Tibial nerve (tissue), 4 donors: ENCODE measurements at regions not wholly inside any gene's neighbourhood (a gene's known extent, or its start where the extent isn't known, plus 50 kb on each side); places are given as distances from the start of the nearest gene placed in this dataset.

Experiments used
- EP300 ChIP-seq, 2 donors: sonication (generic); formaldehyde crosslinking; IDR thresholded peaks; one replicate each; pipeline ENCODE4 v1.6.1; 2017; ENCODE audit warnings: antibody characterized with exemption in 2 of 2, mild to moderate bottlenecking in 1 of 2
- POLR2A ChIP-seq, 2 donors: fragments of 450-650 bp; IDR thresholded peaks; one replicate each; pipeline ENCODE4 v1.6.1; 2017; ENCODE audit warnings: antibody characterized with exemption in 2 of 2, mild to moderate bottlenecking in 2 of 2, moderate library complexity in 2 of 2
- TF ChIP-seq, protein P1 (sequence below), 5 experiments: fragments of 200-600 bp in 3 of 5; fragments of 450-650 bp in 2 of 5; sonication (generic) in 3 of 5; IDR thresholded peaks; one replicate each; pipeline ENCODE4 v1.5.1; 2016 to 2019; ENCODE audit warnings: antibody characterized with exemption in 5 of 5, mild to moderate bottlenecking in 3 of 5, moderate library complexity in 2 of 5

GRCh38 chr17:63142836-63143235 lies 176.8 kb downstream of the TANC2 start:
- TF ChIP-seq, protein P1, sequence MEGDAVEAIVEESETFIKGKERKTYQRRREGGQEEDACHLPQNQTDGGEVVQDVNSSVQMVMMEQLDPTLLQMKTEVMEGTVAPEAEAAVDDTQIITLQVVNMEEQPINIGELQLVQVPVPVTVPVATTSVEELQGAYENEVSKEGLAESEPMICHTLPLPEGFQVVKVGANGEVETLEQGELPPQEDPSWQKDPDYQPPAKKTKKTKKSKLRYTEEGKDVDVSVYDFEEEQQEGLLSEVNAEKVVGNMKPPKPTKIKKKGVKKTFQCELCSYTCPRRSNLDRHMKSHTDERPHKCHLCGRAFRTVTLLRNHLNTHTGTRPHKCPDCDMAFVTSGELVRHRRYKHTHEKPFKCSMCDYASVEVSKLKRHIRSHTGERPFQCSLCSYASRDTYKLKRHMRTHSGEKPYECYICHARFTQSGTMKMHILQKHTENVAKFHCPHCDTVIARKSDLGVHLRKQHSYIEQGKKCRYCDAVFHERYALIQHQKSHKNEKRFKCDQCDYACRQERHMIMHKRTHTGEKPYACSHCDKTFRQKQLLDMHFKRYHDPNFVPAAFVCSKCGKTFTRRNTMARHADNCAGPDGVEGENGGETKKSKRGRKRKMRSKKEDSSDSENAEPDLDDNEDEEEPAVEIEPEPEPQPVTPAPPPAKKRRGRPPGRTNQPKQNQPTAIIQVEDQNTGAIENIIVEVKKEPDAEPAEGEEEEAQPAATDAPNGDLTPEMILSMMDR (IDR thresholded peaks at IDR 0.05): no peak
- TF ChIP-seq POLR2A (IDR thresholded peaks at IDR 0.05) (no peak), EP300 (IDR thresholded peaks at IDR 0.05) (no peak)
